CD4-positive, alpha-beta memory T cell (primary cell): ENCODE measurements at regions not wholly inside any gene's neighbourhood (a gene's known extent, or its start where the extent isn't known, plus 50 kb on each side); places are given as distances from the start of the nearest gene placed in this dataset.

Source experiments
- CTCF ChIA-PET: fragments of 350-600 bp; sonication (Branson Sonifier 250); formaldehyde crosslinking; loops from one replicate; lab custom pipeline; 2021; ENCODE audit warnings: inconsistent platforms; ENCODE audit not compliant: partially characterized antibody; lab: Charles Lee
- POLR2A ChIA-PET: fragments of 350-600 bp; sonication (Branson Sonifier 250); formaldehyde crosslinking; loops from one replicate; lab custom pipeline; 2021; ENCODE audit not compliant: partially characterized antibody; lab: Charles Lee
- DNase-seq, 5 donors: peaks; one replicate each; pipeline versions ENCODE4 v3.0.0 to v3.0.0-alpha.2; 2020 to 2022; ENCODE audit warnings: mixed read lengths in 1 of 5
- H3K27ac ChIP-seq: one replicate; pipeline ENCODE4 v1.7.0; 2013; ENCODE audit warnings: low read depth, low read length
- H3K27me3 ChIP-seq: 2 replicates; pipeline ENCODE4 v1.7.0; 2013; ENCODE audit warnings: mild to moderate bottlenecking, low read length, moderate library complexity; ENCODE audit not compliant: insufficient read depth
- H3K36me3 ChIP-seq: 2 replicates; pipeline ENCODE4 v1.7.0; 2013; ENCODE audit warnings: mild to moderate bottlenecking, low read length, moderate library complexity; ENCODE audit not compliant: insufficient read depth
- H3K4me1 ChIP-seq: 2 replicates; pipeline ENCODE4 v1.7.0; 2013; ENCODE audit warnings: mild to moderate bottlenecking, low read length, moderate library complexity; ENCODE audit not compliant: insufficient read depth
- H3K4me3 ChIP-seq, 2 donors: one replicate each; pipeline ENCODE4 v1.7.0; 2013; ENCODE audit warnings: low read length in 2 of 2, mild to moderate bottlenecking in 1 of 2
- H3K9me3 ChIP-seq, 2 donors: one replicate each; pipeline ENCODE4 v1.7.0; 2013; ENCODE audit warnings: low read length in 2 of 2, control low read depth in 1 of 2; ENCODE audit not compliant: control insufficient read depth in 1 of 2
- H3K27ac Mint-ChIP-seq, 7 donors: one replicate each; pipeline ENCODE4 v1.8.0; 2020 to 2021; ENCODE audit warnings: mixed read lengths in 7 of 7, mild to moderate bottlenecking in 6 of 7, inconsistent platforms in 3 of 7, moderate library complexity in 3 of 7
- H3K27me3 Mint-ChIP-seq, 2 donors: one replicate each; pipeline ENCODE4 v1.8.0; 2020 to 2021; ENCODE audit warnings: mixed read lengths in 2 of 2
- H3K36me3 Mint-ChIP-seq, 2 donors: one replicate each; pipeline ENCODE4 v1.8.0; 2020 to 2021; ENCODE audit warnings: mixed read lengths in 2 of 2, inconsistent platforms in 1 of 2, mild to moderate bottlenecking in 1 of 2
- H3K4me1 Mint-ChIP-seq, 4 donors: one replicate each; pipeline ENCODE4 v1.8.0; 2020 to 2021; ENCODE audit warnings: mixed read lengths in 4 of 4, mild to moderate bottlenecking in 1 of 4
- H3K4me3 Mint-ChIP-seq, 8 donors: one replicate each; pipeline ENCODE4 v1.8.0; 2020 to 2021; ENCODE audit warnings: mixed read lengths in 8 of 8, mild to moderate bottlenecking in 7 of 8, moderate library complexity in 6 of 8, inconsistent platforms in 3 of 8
- H3K9me3 Mint-ChIP-seq, 8 donors: one replicate each; pipeline ENCODE4 v1.8.0; 2020 to 2021; ENCODE audit warnings: mixed read lengths in 8 of 8, mild to moderate bottlenecking in 5 of 8, inconsistent platforms in 3 of 8, moderate library complexity in 1 of 8
- intact Hi-C: fragments of 100-400 bp; cut with micrococcal nuclease; formaldehyde crosslinking; loops from one replicate; pipeline ENCODE4 v1.15.1; 2023

- Mint-ChIP-seq H3K36me3 (no peaks in the 10 kb centered on the region), H3K9me3 (peaks cover 0 to 11% (median 2%) of the 10 kb centered on the region in 8 donors), H3K4me1 (no peaks in the 10 kb centered on the region), H3K27me3 (no peaks in the 10 kb centered on the region), H3K27ac (no peak overlapping the region), H3K4me3 (no peak overlapping the region)
- Histone ChIP-seq H3K4me3 (no peak overlapping the region), H3K27ac (no peak overlapping the region), H3K4me1 (no peaks in the 10 kb centered on the region), H3K36me3 (no peaks in the 10 kb centered on the region), H3K9me3 (no peaks in the 10 kb centered on the region), H3K27me3 (no peaks in the 10 kb centered on the region)
- ChIA-PET POLR2A (no interaction called here), CTCF (no interaction called here)
- no peak for DNase-seq
- intact Hi-C loops, result no loop called here
Measured at GRCh38 chr5:4386152-4386551, 754.0 kb upstream of the ADAMTS16 start.

- Mint-ChIP-seq H3K4me1 (no peaks in the 10 kb centered on the region), H3K36me3 (no peaks in the 10 kb centered on the region), H3K27ac (no peak overlapping the region), H3K9me3 (peaks cover 0 to 11% (median 2%) of the 10 kb centered on the region in 8 donors), H3K27me3 (no peaks in the 10 kb centered on the region), H3K4me3 (no peak overlapping the region)
- no peak for DNase-seq
- no peak overlapping the region for H3K27ac ChIP-seq
- no peaks in the 10 kb centered on the region for H3K4me1 ChIP-seq
- no peaks in the 10 kb centered on the region for H3K36me3 ChIP-seq
- ChIA-PET POLR2A (no interaction called here), CTCF (no interaction called here)
- no peaks in the 10 kb centered on the region for H3K9me3 ChIP-seq
- intact Hi-C loops, result no loop called here
- no peaks in the 10 kb centered on the region for H3K27me3 ChIP-seq
- H3K4me3 ChIP-seq, result no peak overlapping the region
Measured at GRCh38 chr5:4387290-4387689, 752.8 kb upstream of the ADAMTS16 start.

GRCh38 chr5:4395752-4396151, 744.4 kb upstream of the ADAMTS16 start:
- Histone ChIP-seq H3K4me3 (no peak overlapping the region), H3K27me3 (no peaks in the 10 kb centered on the region), H3K4me1 (no peaks in the 10 kb centered on the region), H3K36me3 (no peaks in the 10 kb centered on the region), H3K27ac (no peak overlapping the region), H3K9me3 (no peaks in the 10 kb centered on the region)
- intact Hi-C loops, result no loop called here
- H3K9me3 Mint-ChIP-seq, result peaks cover 2 to 24% (median 15%) of the 10 kb centered on the region in 8 donors
- H3K4me3 Mint-ChIP-seq, result peak overlapping the region in 1 of 8 donors; percentile 38
- CTCF ChIA-PET, result no interaction called here
- no peaks in the 10 kb centered on the region for H3K4me1 Mint-ChIP-seq
- H3K27me3 Mint-ChIP-seq, result no peaks in the 10 kb centered on the region
- no peak overlapping the region for H3K27ac Mint-ChIP-seq
- no peak for DNase-seq
- POLR2A ChIA-PET, result no interaction called here
- H3K36me3 Mint-ChIP-seq, result no peaks in the 10 kb centered on the region

GRCh38 chr5:4405614-4406219, 734.4 kb upstream of the ADAMTS16 start:
- Histone ChIP-seq H3K36me3 (no peaks in the 10 kb centered on the region), H3K27me3 (no peaks in the 10 kb centered on the region), H3K9me3 (no peaks in the 10 kb centered on the region), H3K4me3 (no peak overlapping the region), H3K4me1 (no peaks in the 10 kb centered on the region), H3K27ac (no peak overlapping the region)
- ChIA-PET POLR2A (no interaction called here), CTCF (no interaction called here)
- Mint-ChIP-seq H3K4me3 (no peak overlapping the region), H3K9me3 (peaks cover 0 to 34% (median 9%) of the 10 kb centered on the region in 8 donors), H3K36me3 (no peaks in the 10 kb centered on the region), H3K27ac (no peak overlapping the region), H3K4me1 (no peaks in the 10 kb centered on the region), H3K27me3 (no peaks in the 10 kb centered on the region)
- intact Hi-C loops, result no loop called here
- DNase-seq, result no peak

GRCh38 chr5:4410151-4410550, 730.0 kb upstream of the ADAMTS16 start:
- ChIA-PET POLR2A (no interaction called here), CTCF (no interaction called here)
- no peak overlapping the region for H3K4me3 ChIP-seq
- DNase-seq, result no peak
- no peaks in the 10 kb centered on the region for H3K9me3 ChIP-seq
- H3K27me3 Mint-ChIP-seq, result no peaks in the 10 kb centered on the region
- no peak overlapping the region for H3K27ac ChIP-seq
- H3K36me3 ChIP-seq, result no peaks in the 10 kb centered on the region
- H3K27ac Mint-ChIP-seq, result no peak overlapping the region
- no peaks in the 10 kb centered on the region for H3K4me1 ChIP-seq
- intact Hi-C loops, result no loop called here
- no peaks in the 10 kb centered on the region for H3K36me3 Mint-ChIP-seq
- no peak overlapping the region for H3K4me3 Mint-ChIP-seq
- H3K9me3 Mint-ChIP-seq, result peaks cover 0 to 34% (median 16%) of the 10 kb centered on the region in 8 donors
- no peaks in the 10 kb centered on the region for H3K4me1 Mint-ChIP-seq
- no peaks in the 10 kb centered on the region for H3K27me3 ChIP-seq

GRCh38 chr5:4411664-4412063, 728.5 kb upstream of the ADAMTS16 start:
- H3K36me3 ChIP-seq, result no peaks in the 10 kb centered on the region
- no peak for DNase-seq
- H3K9me3 ChIP-seq, result no peaks in the 10 kb centered on the region
- intact Hi-C loops, result no loop called here
- H3K4me3 Mint-ChIP-seq, result no peak overlapping the region
- no peak overlapping the region for H3K27ac Mint-ChIP-seq
- CTCF ChIA-PET, result no interaction called here
- H3K4me1 Mint-ChIP-seq, result no peaks in the 10 kb centered on the region
- peaks cover 0 to 36% (median 12%) of the 10 kb centered on the region in 8 donors for H3K9me3 Mint-ChIP-seq
- H3K27me3 ChIP-seq, result no peaks in the 10 kb centered on the region
- no peaks in the 10 kb centered on the region for H3K36me3 Mint-ChIP-seq
- H3K4me1 ChIP-seq, result no peaks in the 10 kb centered on the region
- POLR2A ChIA-PET, result no interaction called here
- no peaks in the 10 kb centered on the region for H3K27me3 Mint-ChIP-seq
- H3K4me3 ChIP-seq, result no peak overlapping the region
- no peak overlapping the region for H3K27ac ChIP-seq

GRCh38 chr5:4413996-4414395, 726.1 kb upstream of the ADAMTS16 start:
- no peak for DNase-seq
- intact Hi-C loops, result no loop called here
- Histone ChIP-seq H3K27ac (no peak overlapping the region), H3K4me3 (no peak overlapping the region), H3K9me3 (no peaks in the 10 kb centered on the region), H3K27me3 (no peaks in the 10 kb centered on the region), H3K36me3 (no peaks in the 10 kb centered on the region), H3K4me1 (no peaks in the 10 kb centered on the region)
- Mint-ChIP-seq H3K36me3 (no peaks in the 10 kb centered on the region), H3K9me3 (peaks cover 0 to 41% (median 14%) of the 10 kb centered on the region in 8 donors), H3K27me3 (no peaks in the 10 kb centered on the region), H3K4me1 (no peaks in the 10 kb centered on the region), H3K4me3 (no peak overlapping the region), H3K27ac (no peak overlapping the region)
- ChIA-PET POLR2A (no interaction called here), CTCF (interaction anchor here (0.7 kb wide), 1 partner anchor 54 kb away, joined by 5 read pairs; no protein-coding TSS in a partner anchor)
